Fibroblast of lung (primary cell): ENCODE measurements at regions not wholly inside any gene's neighbourhood (a gene's known extent, or its start where the extent isn't known, plus 50 kb on each side); places are given as distances from the start of the nearest gene placed in this dataset.

Source experiments
- DNase-seq, 2 donors: peaks; one replicate each; pipeline versions ENCODE4 v3.0.0 to v3.0.0-alpha.2; 2010; ENCODE audit warnings: low read depth in 2 of 2
- H2AFZ ChIP-seq: 2 replicates; pipeline ENCODE4 v1.5.1; 2012; ENCODE audit warnings: low read length, control low read depth, inconsistent platforms
- H3K27ac ChIP-seq: 2 replicates; pipeline ENCODE4 v1.5.1; 2011; ENCODE audit warnings: low read length, control low read depth; ENCODE audit not compliant: insufficient read depth
- H3K27me3 ChIP-seq: 2 replicates; pipeline ENCODE4 v1.5.1; 2011; ENCODE audit warnings: mild to moderate bottlenecking, low read length; ENCODE audit not compliant: control insufficient read depth, insufficient read depth
- H3K36me3 ChIP-seq: 2 replicates; pipeline ENCODE4 v1.5.1; 2011; ENCODE audit warnings: low read length; ENCODE audit not compliant: control insufficient read depth, insufficient read depth
- H3K4me1 ChIP-seq: 2 replicates; pipeline ENCODE4 v1.5.1; 2011; ENCODE audit warnings: low read length; ENCODE audit not compliant: control insufficient read depth, insufficient read depth; ENCODE audit errors: extremely low read depth
- H3K4me2 ChIP-seq: 2 replicates; pipeline ENCODE4 v1.5.1; 2011; ENCODE audit warnings: low read length, control low read depth; ENCODE audit not compliant: insufficient read depth; ENCODE audit errors: extremely low read depth
- H3K4me3 ChIP-seq, 4 experiments: fragments of 200-600 bp in 1 of 4; sonication (generic) in 1 of 4; replicated peaks in 1 of 4; 2 replicates each; pipeline ENCODE4 v1.5.1; 2011 to 2016; ENCODE audit warnings: low read length in 4 of 4, low read depth in 3 of 4, mild to moderate bottlenecking in 3 of 4, control low read depth in 2 of 4, inconsistent platforms in 1 of 4, mixed read lengths in 1 of 4; ENCODE audit not compliant: insufficient read depth in 1 of 4; ENCODE audit errors: control extremely low read depth in 1 of 4
- H3K79me2 ChIP-seq: 2 replicates; pipeline ENCODE4 v1.5.1; 2012; ENCODE audit warnings: mild to moderate bottlenecking, low read length, inconsistent platforms; ENCODE audit not compliant: control insufficient read depth, insufficient read depth
- H3K9ac ChIP-seq: 2 replicates; pipeline ENCODE4 v1.5.1; 2011; ENCODE audit warnings: mild to moderate bottlenecking, low read length, control low read depth; ENCODE audit not compliant: insufficient read depth
- H3K9me3 ChIP-seq: 2 replicates; pipeline ENCODE4 v1.5.1; 2012; ENCODE audit warnings: low read depth, low read length; ENCODE audit not compliant: control insufficient read depth, insufficient read depth
- H4K20me1 ChIP-seq: 2 replicates; pipeline ENCODE4 v1.5.1; 2011; ENCODE audit warnings: low read length; ENCODE audit not compliant: control insufficient read depth, insufficient read depth; ENCODE audit errors: extremely low read depth
- EZH2 ChIP-seq: IDR thresholded peaks from 2 replicates; pipeline ENCODE4 v1.5.1; 2012; ENCODE audit warnings: low read length, control low read depth, mild to moderate bottlenecking; ENCODE audit errors: missing control alignments
- TF ChIP-seq, protein P1 (sequence below), 2 donors: IDR thresholded peaks in 1 of 2; conservative IDR thresholded peaks in 1 of 2; 1 replicate in 1 of 2; 2 replicates in 1 of 2; pipeline ENCODE4 v1.5.1; 2011 to 2012; ENCODE audit warnings: low read length in 2 of 2, control low read depth in 1 of 2, inconsistent platforms in 1 of 2, low read depth in 1 of 2, mild to moderate bottlenecking in 1 of 2

DNA sequence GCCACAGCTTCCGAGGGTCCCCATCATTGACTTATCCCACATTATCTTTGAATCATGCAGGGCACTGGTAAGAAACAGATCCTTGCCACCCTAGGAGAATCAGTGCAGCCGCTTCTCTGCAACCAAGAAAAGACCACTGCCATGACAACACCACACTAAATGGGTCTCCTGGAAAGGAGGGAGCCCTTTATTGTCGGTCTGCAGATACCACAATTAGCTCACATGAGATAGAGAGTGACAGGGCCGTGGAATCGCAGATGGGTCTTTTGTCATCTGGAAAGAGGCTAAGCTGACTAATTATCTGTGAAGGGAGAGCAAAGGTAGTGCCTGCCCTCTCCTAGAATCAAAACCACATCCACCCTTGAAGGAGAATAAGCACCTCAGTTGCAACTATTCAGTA lies 178.3 kb upstream of the MYO16 start:
- Histone ChIP-seq H3K4me1 (no peaks in the 10 kb centered on the region), H3K9ac (no peak overlapping the region), H3K4me3 (no peak overlapping the region), H3K79me2 (no peaks in the 10 kb centered on the region), H2AFZ (no peak overlapping the region), H3K36me3 (no peaks in the 10 kb centered on the region), H3K27ac (no peak overlapping the region), H3K27me3 (no peaks in the 10 kb centered on the region), H4K20me1 (no peaks in the 10 kb centered on the region), H3K4me2 (no peak overlapping the region), H3K9me3 (no peaks in the 10 kb centered on the region)
- no peak for DNase-seq
- TF ChIP-seq EZH2 = no peak
- TF ChIP-seq, protein P1, sequence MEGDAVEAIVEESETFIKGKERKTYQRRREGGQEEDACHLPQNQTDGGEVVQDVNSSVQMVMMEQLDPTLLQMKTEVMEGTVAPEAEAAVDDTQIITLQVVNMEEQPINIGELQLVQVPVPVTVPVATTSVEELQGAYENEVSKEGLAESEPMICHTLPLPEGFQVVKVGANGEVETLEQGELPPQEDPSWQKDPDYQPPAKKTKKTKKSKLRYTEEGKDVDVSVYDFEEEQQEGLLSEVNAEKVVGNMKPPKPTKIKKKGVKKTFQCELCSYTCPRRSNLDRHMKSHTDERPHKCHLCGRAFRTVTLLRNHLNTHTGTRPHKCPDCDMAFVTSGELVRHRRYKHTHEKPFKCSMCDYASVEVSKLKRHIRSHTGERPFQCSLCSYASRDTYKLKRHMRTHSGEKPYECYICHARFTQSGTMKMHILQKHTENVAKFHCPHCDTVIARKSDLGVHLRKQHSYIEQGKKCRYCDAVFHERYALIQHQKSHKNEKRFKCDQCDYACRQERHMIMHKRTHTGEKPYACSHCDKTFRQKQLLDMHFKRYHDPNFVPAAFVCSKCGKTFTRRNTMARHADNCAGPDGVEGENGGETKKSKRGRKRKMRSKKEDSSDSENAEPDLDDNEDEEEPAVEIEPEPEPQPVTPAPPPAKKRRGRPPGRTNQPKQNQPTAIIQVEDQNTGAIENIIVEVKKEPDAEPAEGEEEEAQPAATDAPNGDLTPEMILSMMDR (conservative IDR thresholded peaks at IDR 0.05 in 1 of 2, IDR thresholded peaks at IDR 0.05 in 1 of 2; ENCODE audit: low read depth in 1 of 2, low read length in 2 of 2) = no peak

DNA sequence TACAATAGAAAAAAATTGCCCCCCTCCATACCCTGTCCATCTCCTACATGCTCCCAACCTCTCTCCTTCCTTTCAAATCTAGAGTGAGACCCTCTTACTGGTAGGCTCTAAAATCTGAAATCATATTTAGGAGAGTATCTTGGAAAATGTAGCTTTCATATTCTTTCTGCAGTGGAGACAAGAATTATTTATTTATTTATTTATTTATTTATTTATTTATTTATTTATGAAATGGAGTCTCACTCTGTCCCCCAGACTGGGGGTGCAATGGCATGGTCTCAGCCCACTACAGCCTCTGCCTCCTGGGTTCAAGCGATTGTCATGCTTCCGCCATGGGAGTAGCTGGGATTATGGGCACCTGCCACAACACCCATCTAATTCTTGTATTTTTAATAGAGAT lies 174.1 kb upstream of the MYO16 start:
- Histone ChIP-seq H3K27me3 (no peaks in the 10 kb centered on the region), H3K27ac (no peak overlapping the region), H4K20me1 (no peaks in the 10 kb centered on the region), H2AFZ (no peak overlapping the region), H3K9me3 (no peaks in the 10 kb centered on the region), H3K79me2 (no peaks in the 10 kb centered on the region), H3K4me1 (no peaks in the 10 kb centered on the region), H3K4me2 (no peak overlapping the region), H3K36me3 (no peaks in the 10 kb centered on the region), H3K4me3 (no peak overlapping the region), H3K9ac (no peak overlapping the region)
- DNase-seq = no peak
- TF ChIP-seq EZH2 = no peak
- TF ChIP-seq, protein P1 (conservative IDR thresholded peaks at IDR 0.05 in 1 of 2, IDR thresholded peaks at IDR 0.05 in 1 of 2; ENCODE audit: low read depth in 1 of 2, low read length in 2 of 2) = no peak

DNA sequence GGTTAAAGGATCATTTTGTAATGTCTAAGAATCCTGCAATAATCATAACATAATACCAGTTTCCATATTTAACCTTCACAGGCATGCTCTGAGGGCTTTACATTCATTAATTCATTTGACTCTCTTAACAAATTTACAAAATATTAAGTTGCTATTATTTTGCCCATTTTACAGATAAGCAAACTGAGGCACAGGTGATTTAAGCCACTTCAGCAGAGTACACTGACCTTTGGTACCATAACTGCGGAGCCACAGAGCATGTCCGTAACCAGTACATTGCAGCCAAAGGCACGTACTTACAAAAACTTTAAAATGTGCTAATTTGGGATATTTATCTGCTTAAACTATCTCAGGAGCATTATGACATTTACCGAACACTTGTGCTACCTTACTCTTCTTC lies 169.4 kb upstream of the MYO16 start:
- Histone ChIP-seq H3K27me3 (no peaks in the 10 kb centered on the region), H2AFZ (no peak overlapping the region), H3K9ac (no peak overlapping the region), H3K79me2 (no peaks in the 10 kb centered on the region), H3K27ac (no peak overlapping the region), H3K9me3 (no peaks in the 10 kb centered on the region), H4K20me1 (no peaks in the 10 kb centered on the region), H3K36me3 (no peaks in the 10 kb centered on the region), H3K4me3 (no peak overlapping the region), H3K4me2 (no peak overlapping the region), H3K4me1 (no peaks in the 10 kb centered on the region)
- DNase-seq = no peak
- TF ChIP-seq, protein P1 (conservative IDR thresholded peaks at IDR 0.05 in 1 of 2, IDR thresholded peaks at IDR 0.05 in 1 of 2; ENCODE audit: low read depth in 1 of 2, low read length in 2 of 2) = no peak
- no peak for TF ChIP-seq EZH2
